ENCODE measurements at regions not wholly inside any gene's neighbourhood (a gene's known extent, or its start where the extent isn't known, plus 50 kb on each side); places are given as distances from the start of the nearest gene placed in this dataset.

DNA sequence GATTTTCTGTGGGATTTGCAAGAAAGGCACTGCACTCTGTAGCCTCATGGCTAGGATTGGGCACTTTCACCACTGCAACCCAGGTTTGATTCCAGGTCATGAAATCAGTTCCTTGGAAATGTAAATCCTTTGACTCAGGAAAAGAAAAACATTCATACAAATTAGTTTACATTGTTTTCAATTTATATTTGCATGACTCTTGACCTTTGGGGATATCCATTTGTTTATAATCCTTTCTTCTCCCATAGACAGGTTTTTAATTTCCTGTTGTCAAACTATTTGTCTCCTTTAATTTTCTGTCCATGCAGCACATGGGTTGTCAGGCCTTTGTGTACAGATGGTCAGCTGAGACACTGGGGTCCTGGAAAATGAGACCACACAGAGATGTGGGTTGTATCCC, 801.5 kb downstream of the NR2F1-AS1 start:
- TF ChIP-seq, protein P1, sequence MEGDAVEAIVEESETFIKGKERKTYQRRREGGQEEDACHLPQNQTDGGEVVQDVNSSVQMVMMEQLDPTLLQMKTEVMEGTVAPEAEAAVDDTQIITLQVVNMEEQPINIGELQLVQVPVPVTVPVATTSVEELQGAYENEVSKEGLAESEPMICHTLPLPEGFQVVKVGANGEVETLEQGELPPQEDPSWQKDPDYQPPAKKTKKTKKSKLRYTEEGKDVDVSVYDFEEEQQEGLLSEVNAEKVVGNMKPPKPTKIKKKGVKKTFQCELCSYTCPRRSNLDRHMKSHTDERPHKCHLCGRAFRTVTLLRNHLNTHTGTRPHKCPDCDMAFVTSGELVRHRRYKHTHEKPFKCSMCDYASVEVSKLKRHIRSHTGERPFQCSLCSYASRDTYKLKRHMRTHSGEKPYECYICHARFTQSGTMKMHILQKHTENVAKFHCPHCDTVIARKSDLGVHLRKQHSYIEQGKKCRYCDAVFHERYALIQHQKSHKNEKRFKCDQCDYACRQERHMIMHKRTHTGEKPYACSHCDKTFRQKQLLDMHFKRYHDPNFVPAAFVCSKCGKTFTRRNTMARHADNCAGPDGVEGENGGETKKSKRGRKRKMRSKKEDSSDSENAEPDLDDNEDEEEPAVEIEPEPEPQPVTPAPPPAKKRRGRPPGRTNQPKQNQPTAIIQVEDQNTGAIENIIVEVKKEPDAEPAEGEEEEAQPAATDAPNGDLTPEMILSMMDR (IDR thresholded peaks at IDR 0.05; ENCODE audit: control insufficient read depth, insufficient read depth, low read depth, low read length, missing control alignments), result no peak
- no peak overlapping the region for H3K4me3 ChIP-seq (ENCODE audit: control insufficient read depth, low read depth, low read length)
- DNase-seq (ENCODE audit: low read depth), result no peak

DNA sequence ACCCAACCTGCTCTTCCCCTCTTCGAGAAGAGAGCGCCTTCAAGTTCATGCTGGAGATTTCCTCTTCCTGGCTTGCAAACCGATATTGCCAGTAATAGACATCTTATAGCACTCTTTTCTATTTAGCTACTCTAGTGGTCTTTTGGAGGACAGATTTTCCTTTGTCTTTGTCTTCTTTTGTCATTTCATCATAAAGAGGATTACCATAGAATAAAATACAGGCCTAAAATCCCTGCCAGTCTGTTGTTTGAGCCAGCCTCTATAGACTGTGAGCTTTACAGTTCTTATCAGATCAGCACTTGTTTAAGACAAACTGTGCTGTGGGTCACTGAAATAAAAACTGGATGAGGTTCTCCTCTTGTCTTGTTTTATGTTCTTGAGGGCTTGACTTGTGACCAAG, 802.8 kb downstream of the NR2F1-AS1 start:
- no peak overlapping the region for H3K4me3 ChIP-seq (ENCODE audit: control insufficient read depth, low read depth, low read length)
- TF ChIP-seq, protein P1 (IDR thresholded peaks at IDR 0.05; ENCODE audit: control insufficient read depth, insufficient read depth, low read depth, low read length, missing control alignments), result no peak
- no peak for DNase-seq (ENCODE audit: low read depth)

DNA sequence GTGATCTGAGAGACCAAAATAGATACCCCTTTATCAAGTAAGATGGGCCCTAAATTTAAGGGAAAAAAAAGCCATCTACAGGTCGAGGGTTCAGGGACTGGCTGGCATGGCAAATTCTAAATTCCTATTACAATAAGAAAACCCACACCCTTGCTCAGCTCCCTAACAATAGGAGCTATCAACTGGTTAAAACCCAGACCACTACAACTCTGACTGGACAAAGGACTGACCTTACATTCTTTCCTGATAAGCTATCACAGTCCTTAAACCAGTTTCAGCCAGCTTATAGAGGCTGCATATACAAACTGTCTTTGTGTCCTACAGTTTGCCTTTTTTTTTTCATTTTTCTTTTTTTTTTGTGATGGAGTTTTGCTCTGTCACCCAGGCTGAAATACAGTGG, 803.6 kb downstream of the NR2F1-AS1 start:
- TF ChIP-seq, protein P1 (IDR thresholded peaks at IDR 0.05; ENCODE audit: control insufficient read depth, insufficient read depth, low read depth, low read length, missing control alignments), result no peak
- H3K4me3 ChIP-seq (ENCODE audit: control insufficient read depth, low read depth, low read length), result no peak overlapping the region
- no peak for DNase-seq (ENCODE audit: low read depth)

DNA sequence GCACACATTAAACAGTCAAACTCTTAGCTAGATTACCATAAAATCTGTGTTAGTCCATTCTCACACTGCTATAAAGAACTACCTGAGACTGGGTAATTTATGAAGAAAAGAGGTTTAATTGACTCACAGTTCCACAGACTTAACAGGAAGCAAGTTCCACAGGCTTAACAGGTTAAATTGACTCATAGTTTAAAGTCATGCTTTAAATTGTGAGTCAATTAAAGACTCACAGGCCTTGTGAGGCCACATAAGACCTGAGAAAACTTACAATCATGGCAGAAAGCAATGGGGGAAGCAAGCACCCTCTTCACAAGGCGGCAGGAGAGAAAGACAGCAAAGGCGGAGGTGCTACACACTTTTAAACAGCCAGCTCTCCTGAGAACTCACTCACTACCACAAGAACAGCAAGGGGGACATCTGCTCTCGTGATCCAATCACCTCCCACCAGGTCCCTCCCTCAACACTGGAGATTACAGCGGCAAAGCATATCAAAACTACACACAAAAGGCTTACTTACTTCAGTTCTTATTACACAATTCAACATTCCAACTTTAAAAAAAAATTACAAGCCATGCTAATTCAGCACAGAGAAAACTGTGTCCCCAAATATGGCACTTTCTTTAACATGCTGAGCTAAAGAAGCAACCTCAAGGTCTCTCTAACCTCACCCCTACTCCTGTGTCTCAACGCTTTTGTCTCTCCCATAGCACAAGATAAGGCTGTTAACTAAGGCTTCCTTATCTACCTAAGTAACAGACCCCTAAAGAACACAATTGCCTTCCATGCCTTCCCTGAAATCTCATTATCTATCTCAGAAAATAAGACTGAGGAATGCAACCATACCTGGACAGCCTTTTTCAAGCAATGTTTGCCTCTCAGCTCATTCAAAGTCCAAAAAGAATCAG, 805.1 kb downstream of the NR2F1-AS1 start:
- TF ChIP-seq, protein P1 (IDR thresholded peaks at IDR 0.05; ENCODE audit: control insufficient read depth, insufficient read depth, low read depth, low read length, missing control alignments), result no peak
- DNase-seq (ENCODE audit: low read depth), result no peak
- H3K4me3 ChIP-seq (ENCODE audit: control insufficient read depth, low read depth, low read length), result no peak overlapping the region

DNA sequence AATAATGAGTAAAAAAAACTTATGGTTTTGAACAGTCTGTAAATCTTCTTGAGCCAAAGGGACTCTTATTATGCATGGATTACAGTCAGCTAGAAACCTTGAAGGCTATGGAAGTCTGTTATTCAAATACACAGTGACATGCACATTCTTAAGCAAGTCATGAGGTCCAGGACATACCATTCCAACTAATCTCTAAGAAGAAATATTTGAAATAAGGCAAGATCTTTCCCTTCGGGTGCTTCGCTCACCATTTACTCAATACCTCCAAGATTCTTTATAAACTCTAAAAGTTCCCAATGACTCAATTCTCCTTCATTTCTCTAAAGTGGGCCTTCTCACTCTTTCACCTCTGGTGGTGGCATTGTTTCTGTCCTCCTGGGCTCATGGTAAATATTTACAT, 811.0 kb downstream of the NR2F1-AS1 start:
- peak; percentile 17 for DNase-seq (ENCODE audit: low read depth)
- no peak overlapping the region for H3K4me3 ChIP-seq (ENCODE audit: control insufficient read depth, low read depth, low read length)
- TF ChIP-seq, protein P1 (IDR thresholded peaks at IDR 0.05; ENCODE audit: control insufficient read depth, insufficient read depth, low read depth, low read length, missing control alignments), result no peak

DNA sequence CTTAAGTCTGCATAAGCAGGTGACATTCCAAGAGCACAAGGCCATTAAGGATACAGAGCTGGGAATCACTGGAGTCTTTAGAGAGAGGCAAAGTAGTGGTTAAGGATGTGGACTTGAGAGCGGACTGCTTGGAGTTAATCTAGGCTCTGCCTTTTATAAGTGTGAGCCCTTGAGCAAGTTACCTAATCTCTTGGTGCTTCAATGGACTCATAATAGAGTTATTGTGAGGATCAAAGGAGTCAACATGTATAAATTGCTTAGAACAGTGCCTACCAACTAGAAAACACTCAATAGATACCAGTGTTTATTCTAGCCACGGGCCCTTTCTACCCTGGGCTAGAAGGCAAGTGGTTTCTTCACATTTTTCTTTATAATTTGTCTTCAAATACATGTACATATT, 819.4 kb downstream of the NR2F1-AS1 start:
- TF ChIP-seq, protein P1 (IDR thresholded peaks at IDR 0.05; ENCODE audit: control insufficient read depth, insufficient read depth, low read depth, low read length, missing control alignments), result no peak
- H3K4me3 ChIP-seq (ENCODE audit: control insufficient read depth, low read depth, low read length), result no peak overlapping the region
- DNase-seq (ENCODE audit: low read depth), result no peak

Measured in AG09309 (cell line).